Pancreas (tissue), 10 donors: ENCODE measurements at regions not wholly inside any gene's neighbourhood (a gene's known extent, or its start where the extent isn't known, plus 50 kb on each side); places are given as distances from the start of the nearest gene placed in this dataset.

Experiments
- ATAC-seq, 4 donors: fragments of 200-7000 bp; cut with Tn5 transposase; one replicate each; pipeline versions ENCODE4 v1.8.0 to v1.9.1; 2020; ENCODE audit warnings: mild to moderate bottlenecking in 4 of 4, moderate library complexity in 4 of 4
- DNase-seq, 6 donors: peaks; one replicate each; pipeline ENCODE4 v3.0.0-alpha.2; 2020
- FAIRE-seq: peaks from 2 replicates; lab custom pipeline; 2012; peaks lifted over from hg19 to GRCh38; lab: Jason Lieb, UNC
- H3K27ac ChIP-seq, 4 donors: fragments of 200-600 bp; sonication (generic); 1 replicate in 3 of 4; 2 replicates in 1 of 4; pipeline versions ENCODE4 v1.5.0 to v1.8.0; 2020
- H3K27me3 ChIP-seq, 4 donors: fragments of 200-600 bp; one replicate each; pipeline ENCODE4 v1.8.0; 2021
- H3K36me3 ChIP-seq, 3 donors: fragments of 200-600 bp; sonication (generic) in 1 of 3; one replicate each; pipeline versions ENCODE4 v1.5.0 to v1.8.0; 2020 to 2021
- H3K4me1 ChIP-seq, 3 donors: fragments of 200-600 bp; one replicate each; pipeline ENCODE4 v1.8.0; 2021
- H3K4me3 ChIP-seq, 4 donors: fragments of 200-600 bp; sonication (generic) in 2 of 4; one replicate each; pipeline versions ENCODE4 v1.5.0 to v1.8.0; 2020 to 2021
- H3K9me3 ChIP-seq, 4 donors: fragments of 200-600 bp; one replicate each; pipeline ENCODE4 v1.8.0; 2021
- WGBS, 2 donors: extraction: QIAGEN DNeasy Blood & Tissue Kit; methylation state at CpG; one replicate each; pipeline ENCODE4 v1.1.7; 2013; 5-methylcytosine and 5-hydroxymethylcytosine counted together
- intact Hi-C, 3 donors: fragments of 100-400 bp; cut with DNase I; formaldehyde crosslinking; loops; one replicate each; pipeline versions ENCODE4 v1.11.1 to v1.14.2; 2022
- TF ChIP-seq, protein P1 (sequence below), 4 donors: fragments of 200-600 bp; sonication (generic) in 3 of 4; IDR thresholded peaks; one replicate each; pipeline versions ENCODE4 v1.5.0 to v1.8.0; 2021; ENCODE audit warnings: antibody characterized with exemption in 4 of 4
- donor health status: healthy with polysubstance abuse.
- donor health status: DM: no; HTN: no; CAD: no; lungs with moderate emphysema.
- donor health status: DM: no; HTN: no; CAD: no.
- donor health status: control.
- donor health status: control.
- donor health status: Bipolar disorder and iron deficiency.
- donor health status: DM: yes; HTN: yes; CAD: no.
- donor health status: DM: no; HTN: no; CAD: no.
- donor health status: DM: no; HTN: no; CAD: no.
- donor health status: DM: yes; HTN: yes; CAD: no.

DNA sequence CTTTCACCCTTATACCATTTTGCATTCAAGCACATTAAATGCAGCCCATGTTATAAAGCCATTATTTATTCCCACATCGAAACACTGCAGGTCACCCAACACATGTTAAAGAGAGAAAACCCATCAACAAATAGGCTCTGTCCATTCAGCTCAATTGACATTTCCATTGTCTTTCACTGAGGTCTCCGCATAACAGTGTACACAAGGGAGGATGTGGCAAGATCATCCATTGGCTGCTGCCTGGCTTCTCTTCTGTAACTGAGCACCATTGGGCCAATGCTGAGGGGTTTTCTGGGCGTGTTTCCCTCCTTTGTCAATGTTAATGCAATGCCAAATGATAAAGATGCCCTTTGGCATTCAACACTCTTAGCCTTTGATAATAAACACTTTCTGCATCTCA, 278.1 kb upstream of the SP4 start:
- Histone ChIP-seq H3K4me3 (no peak overlapping the region), H3K27me3 (no peaks in the 10 kb centered on the region), H3K4me1 (no peaks in the 10 kb centered on the region), H3K36me3 (no peaks in the 10 kb centered on the region), H3K27ac (no peak overlapping the region), H3K9me3 (no peaks in the 10 kb centered on the region)
- TF ChIP-seq, protein P1, sequence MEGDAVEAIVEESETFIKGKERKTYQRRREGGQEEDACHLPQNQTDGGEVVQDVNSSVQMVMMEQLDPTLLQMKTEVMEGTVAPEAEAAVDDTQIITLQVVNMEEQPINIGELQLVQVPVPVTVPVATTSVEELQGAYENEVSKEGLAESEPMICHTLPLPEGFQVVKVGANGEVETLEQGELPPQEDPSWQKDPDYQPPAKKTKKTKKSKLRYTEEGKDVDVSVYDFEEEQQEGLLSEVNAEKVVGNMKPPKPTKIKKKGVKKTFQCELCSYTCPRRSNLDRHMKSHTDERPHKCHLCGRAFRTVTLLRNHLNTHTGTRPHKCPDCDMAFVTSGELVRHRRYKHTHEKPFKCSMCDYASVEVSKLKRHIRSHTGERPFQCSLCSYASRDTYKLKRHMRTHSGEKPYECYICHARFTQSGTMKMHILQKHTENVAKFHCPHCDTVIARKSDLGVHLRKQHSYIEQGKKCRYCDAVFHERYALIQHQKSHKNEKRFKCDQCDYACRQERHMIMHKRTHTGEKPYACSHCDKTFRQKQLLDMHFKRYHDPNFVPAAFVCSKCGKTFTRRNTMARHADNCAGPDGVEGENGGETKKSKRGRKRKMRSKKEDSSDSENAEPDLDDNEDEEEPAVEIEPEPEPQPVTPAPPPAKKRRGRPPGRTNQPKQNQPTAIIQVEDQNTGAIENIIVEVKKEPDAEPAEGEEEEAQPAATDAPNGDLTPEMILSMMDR (IDR thresholded peaks at IDR 0.05): no peak
- DNase-seq (no peak), FAIRE-seq (no peak), ATAC-seq (no peak)
- WGBS, 2 donors: 64 to 72% methylated on average over 3 of the region's 3 CpGs
- intact Hi-C loops: no loop called here

DNA sequence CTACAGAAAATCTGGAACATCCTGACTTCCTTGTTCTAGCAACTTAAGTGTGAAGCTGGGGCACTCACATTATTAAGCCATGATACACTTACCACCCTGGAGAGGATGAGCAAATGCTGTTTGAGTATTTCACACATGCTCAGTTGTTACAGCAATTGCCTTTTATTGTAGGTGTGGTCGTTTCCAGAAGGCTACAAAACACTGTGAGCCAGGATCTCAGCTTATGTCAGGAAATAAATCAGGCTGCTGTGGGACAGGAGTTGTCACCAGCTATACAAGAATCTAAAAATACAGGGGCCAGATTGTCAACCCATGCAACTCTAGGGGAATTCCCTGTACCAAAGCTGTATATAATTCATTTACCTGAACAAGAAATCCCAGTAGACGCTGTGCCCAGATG, 273.3 kb upstream of the SP4 start:
- TF ChIP-seq, protein P1 (IDR thresholded peaks at IDR 0.05): no peak
- Histone ChIP-seq H3K4me1 (no peaks in the 10 kb centered on the region), H3K27ac (no peak overlapping the region), H3K4me3 (no peak overlapping the region), H3K9me3 (no peaks in the 10 kb centered on the region), H3K27me3 (no peaks in the 10 kb centered on the region), H3K36me3 (no peaks in the 10 kb centered on the region)
- ATAC-seq: no peak
- FAIRE-seq: no peak
- no peak for DNase-seq
- WGBS, 2 donors: 49 to 60% methylated on average over 2 of the region's 2 CpGs
- intact Hi-C loops: no loop called here

DNA sequence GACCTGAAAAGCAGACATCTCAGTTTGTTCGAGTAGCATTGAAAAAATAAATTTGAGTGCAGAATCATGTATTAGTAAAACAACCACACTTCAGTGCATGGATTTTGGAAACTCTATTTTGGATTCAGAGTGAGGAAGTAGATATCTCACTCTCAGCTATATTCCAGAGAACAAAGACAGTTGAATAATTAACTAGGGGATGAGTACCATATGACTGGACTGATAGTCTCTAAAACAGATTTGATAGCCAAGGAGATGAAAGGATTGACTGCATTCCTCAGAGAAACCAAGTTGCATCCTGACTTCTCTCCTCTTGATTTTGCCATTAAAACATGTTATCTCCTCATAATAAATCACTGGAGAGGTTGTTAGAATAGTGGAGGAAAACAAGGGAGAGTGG, 268.4 kb upstream of the SP4 start:
- H3K27ac ChIP-seq: no peak overlapping the region
- no peaks in the 10 kb centered on the region for H3K4me1 ChIP-seq
- TF ChIP-seq, protein P1 (IDR thresholded peaks at IDR 0.05): no peak
- no peak for ATAC-seq
- H3K4me3 ChIP-seq: no peak overlapping the region
- WGBS, 2 donors: 65% methylated on average over 1 of the region's 1 CpG
- no peak for FAIRE-seq
- DNase-seq: no peak
- intact Hi-C loops: no loop called here
- no peaks in the 10 kb centered on the region for H3K9me3 ChIP-seq
- no peaks in the 10 kb centered on the region for H3K36me3 ChIP-seq
- H3K27me3 ChIP-seq: no peaks in the 10 kb centered on the region

DNA sequence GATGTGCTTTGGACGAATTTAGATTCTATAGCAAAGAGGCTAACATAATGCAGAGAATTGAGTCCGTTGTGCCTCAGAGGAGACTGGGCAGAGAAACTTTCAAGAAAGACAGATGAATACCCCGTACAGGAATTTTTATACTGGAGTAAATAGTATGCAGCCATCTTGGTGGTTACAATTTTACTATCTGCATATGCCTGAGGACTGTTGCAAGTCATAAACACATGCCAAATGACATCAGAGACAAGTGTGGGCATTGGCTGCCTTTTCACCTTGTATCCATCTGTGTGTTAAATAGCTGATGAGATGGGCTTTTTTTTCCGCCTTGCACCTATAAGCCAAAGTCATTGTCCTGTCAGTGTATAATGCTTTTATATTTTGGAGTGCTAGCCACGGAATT, 267.5 kb upstream of the SP4 start:
- no peaks in the 10 kb centered on the region for H3K36me3 ChIP-seq
- intact Hi-C loops: no loop called here
- no peak for FAIRE-seq

DNA sequence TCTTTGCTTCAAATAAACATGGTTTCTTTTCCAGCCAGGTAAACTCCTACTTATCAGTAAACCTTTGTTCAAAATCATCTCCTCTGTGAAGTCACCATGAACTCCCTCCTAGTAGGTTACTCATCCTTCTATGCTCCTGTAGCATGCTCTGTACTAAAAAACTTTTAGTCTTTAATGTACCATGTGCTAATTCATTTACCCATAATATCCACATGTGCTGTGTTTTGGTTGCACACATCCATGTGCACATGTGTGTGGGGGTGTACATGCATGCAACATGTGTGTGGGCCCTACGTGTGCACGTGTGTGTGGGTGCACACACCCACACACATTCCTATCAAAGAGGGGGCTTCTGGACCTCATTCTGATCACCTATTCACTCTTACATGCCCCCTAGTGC, 259.9 kb upstream of the SP4 start:
- Histone ChIP-seq H3K4me1 (no peaks in the 10 kb centered on the region), H3K27me3 (peaks cover 0 to 3% (median 0%) of the 10 kb centered on the region in 4 donors), H3K36me3 (no peaks in the 10 kb centered on the region), H3K27ac (no peak overlapping the region), H3K9me3 (no peaks in the 10 kb centered on the region), H3K4me3 (no peak overlapping the region)
- ATAC-seq (no peak), DNase-seq (no peak), FAIRE-seq (no peak)
- intact Hi-C loops: no loop called here
- WGBS, 2 donors: 75% methylated on average over 2 of the region's 2 CpGs
- TF ChIP-seq, protein P1 (IDR thresholded peaks at IDR 0.05): no peak

More for the DNA sequence above, 267.5 kb upstream of the SP4 start:
- TF ChIP-seq, protein P1 (IDR thresholded peaks at IDR 0.05): no peak
- Histone ChIP-seq H3K4me3 (no peak overlapping the region), H3K27ac (no peak overlapping the region), H3K27me3 (no peaks in the 10 kb centered on the region), H3K9me3 (no peaks in the 10 kb centered on the region), H3K4me1 (no peaks in the 10 kb centered on the region)
- no peak for ATAC-seq
- DNase-seq: no peak
- 59 to 72% methylated on average over 5 of the region's 5 CpGs for WGBS, 2 donors
